ENCODE measurements at regions not wholly inside any gene's neighbourhood (a gene's known extent, or its start where the extent isn't known, plus 50 kb on each side); places are given as distances from the start of the nearest gene placed in this dataset.

- in situ Hi-C loops (cut with MboI; ENCODE audit: low pct_unique_long_range_greater_than_20kb, low sequenced_read_pairs, unreplicated experiment) = no loop called here
- TF ChIP-seq, protein P1, sequence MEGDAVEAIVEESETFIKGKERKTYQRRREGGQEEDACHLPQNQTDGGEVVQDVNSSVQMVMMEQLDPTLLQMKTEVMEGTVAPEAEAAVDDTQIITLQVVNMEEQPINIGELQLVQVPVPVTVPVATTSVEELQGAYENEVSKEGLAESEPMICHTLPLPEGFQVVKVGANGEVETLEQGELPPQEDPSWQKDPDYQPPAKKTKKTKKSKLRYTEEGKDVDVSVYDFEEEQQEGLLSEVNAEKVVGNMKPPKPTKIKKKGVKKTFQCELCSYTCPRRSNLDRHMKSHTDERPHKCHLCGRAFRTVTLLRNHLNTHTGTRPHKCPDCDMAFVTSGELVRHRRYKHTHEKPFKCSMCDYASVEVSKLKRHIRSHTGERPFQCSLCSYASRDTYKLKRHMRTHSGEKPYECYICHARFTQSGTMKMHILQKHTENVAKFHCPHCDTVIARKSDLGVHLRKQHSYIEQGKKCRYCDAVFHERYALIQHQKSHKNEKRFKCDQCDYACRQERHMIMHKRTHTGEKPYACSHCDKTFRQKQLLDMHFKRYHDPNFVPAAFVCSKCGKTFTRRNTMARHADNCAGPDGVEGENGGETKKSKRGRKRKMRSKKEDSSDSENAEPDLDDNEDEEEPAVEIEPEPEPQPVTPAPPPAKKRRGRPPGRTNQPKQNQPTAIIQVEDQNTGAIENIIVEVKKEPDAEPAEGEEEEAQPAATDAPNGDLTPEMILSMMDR (IDR thresholded peaks at IDR 0.05; ENCODE audit: extremely low read depth, insufficient read depth, missing control alignments) = no peak
- no peak for DNase-seq (ENCODE audit: low spot score)
Observed at GRCh38 chr3:177488740-177489139, 291.5 kb upstream of the TBL1XR1 start.

- no peak for DNase-seq (ENCODE audit: low spot score)
- TF ChIP-seq, protein P1 (IDR thresholded peaks at IDR 0.05; ENCODE audit: extremely low read depth, insufficient read depth, missing control alignments) = no peak
- in situ Hi-C loops (cut with MboI; ENCODE audit: low pct_unique_long_range_greater_than_20kb, low sequenced_read_pairs, unreplicated experiment) = no loop called here
Observed at GRCh38 chr3:177490626-177491025, 293.3 kb upstream of the TBL1XR1 start.

DNA sequence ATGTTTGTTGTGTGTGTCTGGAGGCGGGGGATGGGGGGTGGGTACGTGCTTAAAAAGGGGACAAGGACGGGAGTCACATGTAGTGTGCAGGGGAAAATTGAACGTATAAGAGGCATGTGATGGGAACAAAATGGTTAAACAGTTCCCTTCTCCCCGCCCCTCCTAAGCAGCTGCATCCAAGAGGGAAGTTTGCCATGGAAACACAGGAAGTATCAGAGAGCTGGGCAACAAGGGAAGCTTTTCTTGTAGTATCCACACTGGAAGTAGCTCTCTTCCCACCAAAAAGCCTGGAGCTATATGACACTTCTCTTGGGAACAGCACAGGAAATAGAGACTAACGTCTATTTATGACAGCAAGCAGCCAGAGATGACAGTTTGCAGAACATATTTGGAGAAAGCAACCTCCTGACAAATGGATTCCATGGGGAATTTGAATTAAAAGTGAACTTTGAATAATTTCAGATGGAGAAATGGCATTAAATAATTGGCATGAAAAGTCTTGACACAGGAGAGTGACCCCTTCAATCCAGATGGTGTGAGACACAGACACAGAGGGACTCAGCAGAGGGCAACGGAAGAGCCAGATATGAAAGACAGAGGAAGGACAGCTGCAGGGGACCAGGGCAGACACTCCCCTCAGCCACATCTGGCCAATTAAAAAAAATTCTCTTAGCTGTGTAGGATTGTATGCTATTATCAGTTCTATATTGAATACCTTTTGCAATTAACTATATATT lies 294.2 kb upstream of the TBL1XR1 start:
- DNase-seq (ENCODE audit: low spot score) = no peak
- TF ChIP-seq, protein P1 (IDR thresholded peaks at IDR 0.05; ENCODE audit: extremely low read depth, insufficient read depth, missing control alignments) = no peak
- in situ Hi-C loops (cut with MboI; ENCODE audit: low pct_unique_long_range_greater_than_20kb, low sequenced_read_pairs, unreplicated experiment) = no loop called here

DNA sequence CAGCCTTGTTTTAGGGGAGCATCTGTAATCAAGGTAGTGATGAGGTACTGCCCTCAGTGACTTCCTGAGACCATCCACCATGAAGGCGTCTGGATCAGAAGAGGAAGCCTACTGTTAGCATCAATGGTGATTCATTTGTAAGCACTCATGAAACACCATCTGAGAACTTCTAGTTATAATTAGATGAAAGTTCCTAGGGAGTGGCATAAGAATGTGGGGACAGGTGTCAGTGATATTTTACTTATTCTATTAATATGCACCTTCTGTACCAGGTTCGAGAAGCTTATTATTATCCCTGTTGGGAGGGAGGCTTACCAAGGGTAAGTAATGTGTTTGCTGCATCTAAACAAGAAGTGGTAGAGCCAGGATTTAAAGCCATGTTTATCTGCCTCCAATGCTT lies 295.8 kb upstream of the TBL1XR1 start:
- in situ Hi-C loops (cut with MboI; ENCODE audit: low pct_unique_long_range_greater_than_20kb, low sequenced_read_pairs, unreplicated experiment) = no loop called here
- TF ChIP-seq, protein P1 (IDR thresholded peaks at IDR 0.05; ENCODE audit: extremely low read depth, insufficient read depth, missing control alignments) = no peak
- DNase-seq (ENCODE audit: low spot score) = no peak

DNA sequence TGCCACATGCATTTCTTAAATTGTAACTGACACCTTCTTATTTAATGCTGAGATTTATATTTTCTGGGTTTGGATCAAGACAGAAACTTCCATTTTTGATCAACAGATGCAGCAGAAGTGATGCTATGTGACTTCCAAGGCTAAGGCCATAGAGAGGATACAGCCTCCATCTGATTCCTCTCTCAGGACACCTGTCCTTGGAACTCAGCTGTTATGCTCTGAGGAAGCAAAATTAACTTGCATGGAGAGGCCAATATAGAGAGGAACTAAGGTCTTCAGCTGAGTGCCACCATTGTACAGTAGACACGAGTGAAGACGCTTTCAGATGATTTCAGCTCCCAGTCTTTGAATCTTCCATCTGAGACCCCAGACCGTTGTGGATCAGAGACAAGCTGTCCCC lies 296.9 kb upstream of the TBL1XR1 start:
- in situ Hi-C loops (cut with MboI; ENCODE audit: low pct_unique_long_range_greater_than_20kb, low sequenced_read_pairs, unreplicated experiment) = no loop called here
- no peak for DNase-seq (ENCODE audit: low spot score)
- TF ChIP-seq, protein P1 (IDR thresholded peaks at IDR 0.05; ENCODE audit: extremely low read depth, insufficient read depth, missing control alignments) = no peak

GRCh38 chr3:177495566-177495965 lies 298.3 kb upstream of the TBL1XR1 start:
- in situ Hi-C loops (cut with MboI; ENCODE audit: low pct_unique_long_range_greater_than_20kb, low sequenced_read_pairs, unreplicated experiment) = no loop called here
- DNase-seq (ENCODE audit: low spot score) = no peak
- TF ChIP-seq, protein P1 (IDR thresholded peaks at IDR 0.05; ENCODE audit: extremely low read depth, insufficient read depth, missing control alignments) = no peak
